Fibroblast of skin of abdomen (primary cell): ENCODE measurements at regions not wholly inside any gene's neighbourhood (a gene's known extent, or its start where the extent isn't known, plus 50 kb on each side); places are given as distances from the start of the nearest gene placed in this dataset.
"Not testable (repeated sequence)": the region's sequence is repeated elsewhere in the genome, so short reads cannot be mapped to it uniquely, and the experiment has no call there.

Source experiments
- DNase-seq: peaks from one replicate; pipeline ENCODE4 v3.0.0-alpha.2; 2013

- not testable (repeated sequence) for DNase-seq
Measured at GRCh38 chr1:148049115-148049496, 103.0 kb downstream of the NBPF11 start.

GRCh38 chr1:148048423-148049114 lies 103.5 kb downstream of the NBPF11 start:
- peak; percentile 7 for DNase-seq

GRCh38 chr1:148045872-148046271 lies 106.2 kb downstream of the NBPF11 start:
- DNase-seq, result not testable (repeated sequence)

GRCh38 chr1:148044495-148044894 lies 107.6 kb downstream of the NBPF11 start:
- DNase-seq, result not testable (repeated sequence)
